GM19463 (cell line): ENCODE measurements at regions not wholly inside any gene's neighbourhood (a gene's known extent, or its start where the extent isn't known, plus 50 kb on each side); places are given as distances from the start of the nearest gene placed in this dataset.
"Not testable (repeated sequence)": the region's sequence is repeated elsewhere in the genome, so short reads cannot be mapped to it uniquely, and the experiment has no call there.

Experiments used
- ATAC-seq: cut with Tn5 transposase; IDR thresholded peaks from one replicate; pipeline ENCODE4 v1.9.1; 2021; ENCODE audit warnings: mild to moderate bottlenecking, moderate library complexity; ENCODE audit not compliant: unreplicated experiment

- no peak for ATAC-seq
Observed at GRCh38 chr7:156021471-156021870, 209.2 kb upstream of the SHH start.

- ATAC-seq: no peak
Observed at GRCh38 chr7:156020566-156020965, 208.3 kb upstream of the SHH start.

GRCh38 chr7:156019776-156020565 is 207.7 kb upstream of the SHH start:
- ATAC-seq: no peak

DNA sequence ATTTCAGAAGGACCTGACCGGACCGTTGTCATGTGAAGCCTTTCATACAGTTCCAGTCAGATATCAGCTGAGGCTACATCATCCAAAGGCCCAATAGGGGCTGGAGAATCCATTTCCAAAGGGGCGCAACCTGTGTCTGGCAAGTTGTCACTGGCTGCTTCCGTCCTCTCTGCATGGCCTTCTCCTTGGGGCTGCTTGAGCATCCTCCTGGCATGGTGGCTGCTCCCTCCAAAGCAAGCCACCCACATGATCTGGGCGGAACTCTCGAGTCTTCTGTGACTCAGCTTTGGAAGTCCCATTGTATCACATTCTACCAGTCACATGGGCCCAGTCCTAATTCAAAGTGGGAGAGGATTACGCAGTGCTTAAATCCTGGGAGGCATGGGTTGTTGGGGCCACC is 207.0 kb upstream of the SHH start:
- ATAC-seq: no peak

- no peak for ATAC-seq
Observed at GRCh38 chr7:156017916-156018700, 205.8 kb upstream of the SHH start.

DNA sequence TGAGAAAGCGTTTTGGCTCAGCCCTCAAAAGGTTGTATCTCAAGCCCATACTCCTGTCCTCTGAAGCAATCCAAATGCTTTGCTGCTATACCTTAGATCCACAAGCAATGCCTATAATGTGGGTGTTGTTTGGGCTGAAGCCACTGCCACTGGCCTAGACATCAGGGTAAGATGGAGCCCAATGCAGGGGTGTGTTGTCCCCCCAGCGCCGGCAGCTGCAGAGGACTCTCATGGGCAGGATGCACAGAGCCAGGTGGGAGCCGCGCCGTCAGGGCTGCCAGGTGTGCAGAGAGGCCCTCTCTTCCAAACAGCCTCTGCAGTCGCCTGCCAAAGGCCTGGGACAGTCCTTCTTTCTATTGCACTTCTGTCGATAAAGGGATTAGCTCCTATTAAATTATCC is 205.2 kb upstream of the SHH start:
- no peak for ATAC-seq

DNA sequence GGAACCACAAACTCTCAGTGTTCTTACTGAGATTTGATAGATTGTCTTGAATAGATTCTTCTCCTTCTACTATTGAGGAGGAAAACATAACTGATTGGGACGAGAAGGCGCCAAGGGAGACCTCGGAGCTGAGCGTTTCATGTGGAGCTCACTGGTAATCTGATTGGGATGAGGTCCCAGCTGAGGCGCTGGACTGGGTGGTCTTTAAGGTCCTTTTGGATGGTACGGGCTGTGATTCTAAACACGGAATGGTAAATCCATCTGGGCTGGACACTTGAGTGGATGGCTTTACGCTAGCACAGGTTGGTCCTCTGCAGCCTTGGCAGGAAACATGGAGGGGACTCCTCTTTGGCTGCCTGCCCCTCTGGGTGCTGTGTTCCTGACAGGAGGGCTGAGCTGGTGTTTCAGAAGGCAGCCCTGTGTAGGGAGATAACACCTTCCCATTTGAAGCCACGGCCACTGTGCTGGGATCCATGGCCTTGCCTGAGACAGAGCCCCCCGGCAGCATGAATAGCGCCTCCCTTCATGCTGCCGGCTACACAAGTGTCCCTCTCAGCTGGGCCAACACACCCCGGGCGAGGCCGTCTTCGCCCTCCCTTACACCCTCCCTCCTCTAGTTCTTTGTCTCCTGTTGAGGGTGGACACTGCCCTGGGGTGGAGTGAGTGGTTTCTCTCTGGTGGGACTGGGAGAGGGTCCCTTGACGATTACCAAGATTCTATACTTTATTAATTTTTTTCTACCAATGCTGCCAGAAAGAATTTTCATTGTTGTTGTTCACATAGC is 203.2 kb upstream of the SHH start:
- no peak for ATAC-seq

DNA sequence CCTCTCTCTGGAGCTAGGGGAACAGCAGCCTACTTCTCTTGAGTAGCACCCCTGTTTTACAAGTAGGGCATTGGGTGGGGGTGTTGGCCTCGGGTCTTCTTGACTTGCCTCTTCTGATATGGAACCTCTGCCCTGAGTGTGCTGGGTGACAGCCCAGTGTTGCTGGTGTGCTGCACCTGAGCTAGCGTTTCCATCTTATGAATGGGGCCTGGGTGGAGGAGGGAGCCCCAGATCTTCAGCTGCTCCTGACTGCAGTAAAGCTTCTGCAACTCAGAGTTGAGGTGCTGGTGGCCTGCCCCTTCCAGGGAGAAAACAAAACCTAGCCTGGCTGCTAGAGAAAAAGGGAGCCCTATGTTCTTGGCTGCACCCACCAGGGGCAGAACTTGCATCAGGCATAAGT is 202.5 kb upstream of the SHH start:
- no peak for ATAC-seq

GRCh38 chr7:156014201-156014600 is 201.9 kb upstream of the SHH start:
- no peak for ATAC-seq

- no peak for ATAC-seq
Observed at GRCh38 chr7:156012412-156012811, 200.1 kb upstream of the SHH start.

DNA sequence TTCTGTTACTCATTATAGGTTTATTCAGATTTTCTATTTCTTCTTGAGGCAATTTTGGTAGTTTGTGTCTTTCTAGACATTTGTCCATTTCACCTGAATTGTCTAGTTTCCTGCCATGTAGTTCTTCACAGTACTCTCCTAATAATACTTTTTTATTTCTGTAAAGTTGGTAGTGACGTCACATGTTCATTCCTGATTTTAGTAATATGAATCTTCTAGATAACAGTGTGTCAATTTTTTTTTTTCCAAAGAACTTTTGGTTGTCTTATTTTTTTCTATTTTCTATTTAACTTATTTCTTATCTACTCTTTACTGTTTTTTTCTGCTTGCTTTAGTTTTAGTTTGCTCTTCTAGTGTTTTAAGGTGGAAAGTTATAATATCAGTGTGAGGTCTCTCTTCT is 197.3 kb upstream of the SHH start:
- ATAC-seq: no peak

- ATAC-seq: not testable (repeated sequence)
Observed at GRCh38 chr7:156006876-156007275, 194.6 kb upstream of the SHH start.

GRCh38 chr7:156006024-156006423 is 193.8 kb upstream of the SHH start:
- ATAC-seq: no peak

DNA sequence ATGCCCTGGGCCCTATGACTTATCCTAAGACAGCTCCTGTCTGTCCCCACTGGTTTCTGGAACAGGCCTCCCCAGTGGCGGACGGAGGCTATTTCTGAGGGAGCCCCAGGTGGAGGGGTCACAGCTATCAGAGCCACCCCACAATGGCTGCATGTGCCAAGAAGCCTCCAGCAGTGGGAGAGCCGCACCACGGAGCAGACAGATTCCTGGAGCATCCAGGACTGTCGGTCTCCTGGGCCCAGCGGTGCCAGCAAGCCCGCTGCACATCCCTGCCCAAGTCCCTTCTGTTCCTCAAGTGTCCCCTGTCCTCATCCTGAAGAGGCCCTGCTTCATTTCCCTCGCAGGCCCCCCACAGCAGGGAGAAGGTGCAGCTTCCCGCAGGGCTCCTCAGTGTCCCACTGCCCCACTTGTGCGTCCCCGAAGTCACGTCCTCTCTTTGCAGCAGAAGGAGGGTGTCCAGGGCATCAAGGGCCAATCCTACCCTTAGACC is 193.0 kb upstream of the SHH start:
- ATAC-seq: no peak

DNA sequence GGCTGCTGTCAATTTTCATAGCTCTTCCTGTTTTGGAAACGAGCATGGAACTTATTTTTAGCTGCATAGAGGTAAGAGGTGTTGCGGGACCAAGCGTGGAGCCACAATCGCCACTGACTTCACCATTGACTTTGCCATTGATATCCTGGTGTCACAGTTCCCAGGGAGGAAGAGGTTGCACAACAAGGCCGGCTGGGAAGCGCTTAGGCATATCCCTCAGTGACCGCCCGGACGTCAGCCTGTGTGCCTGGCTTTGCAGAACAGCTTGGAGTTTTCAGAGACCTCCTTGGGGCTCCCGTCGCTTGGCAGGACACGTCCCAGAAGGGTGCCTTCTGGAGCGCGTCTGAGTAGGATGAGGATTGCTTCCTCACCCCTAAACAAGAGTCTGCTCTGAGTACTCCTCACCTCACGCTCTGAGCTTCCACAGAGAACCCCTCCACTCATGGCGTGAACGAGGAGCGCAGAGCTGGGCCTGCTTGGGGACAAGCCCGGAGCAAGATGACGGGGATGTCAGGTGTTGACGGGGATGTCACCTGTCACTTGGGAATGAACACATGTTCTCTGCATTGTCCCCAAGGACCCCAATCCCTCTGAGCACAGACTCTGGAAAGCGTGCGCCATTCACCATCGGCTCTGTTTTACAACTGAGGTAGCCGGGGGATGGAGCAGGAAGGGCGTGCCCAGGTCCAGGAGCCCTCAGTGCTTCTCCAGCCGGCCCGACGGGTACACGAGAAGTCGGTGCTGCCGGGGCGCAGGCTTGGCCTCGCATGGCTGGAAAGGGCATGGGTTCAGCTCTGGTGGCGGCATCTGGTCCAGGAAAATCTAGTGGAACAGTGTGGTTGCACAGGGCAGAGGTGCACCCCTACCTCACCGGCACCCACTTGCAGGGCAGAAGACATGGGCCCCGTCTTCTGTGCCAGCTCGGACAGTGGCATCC is 192.3 kb upstream of the SHH start:
- ATAC-seq: no peak

- no peak for ATAC-seq
Observed at GRCh38 chr7:156003220-156004162, 191.2 kb upstream of the SHH start.

GRCh38 chr7:156002362-156003066 is 190.3 kb upstream of the SHH start:
- ATAC-seq: no peak

DNA sequence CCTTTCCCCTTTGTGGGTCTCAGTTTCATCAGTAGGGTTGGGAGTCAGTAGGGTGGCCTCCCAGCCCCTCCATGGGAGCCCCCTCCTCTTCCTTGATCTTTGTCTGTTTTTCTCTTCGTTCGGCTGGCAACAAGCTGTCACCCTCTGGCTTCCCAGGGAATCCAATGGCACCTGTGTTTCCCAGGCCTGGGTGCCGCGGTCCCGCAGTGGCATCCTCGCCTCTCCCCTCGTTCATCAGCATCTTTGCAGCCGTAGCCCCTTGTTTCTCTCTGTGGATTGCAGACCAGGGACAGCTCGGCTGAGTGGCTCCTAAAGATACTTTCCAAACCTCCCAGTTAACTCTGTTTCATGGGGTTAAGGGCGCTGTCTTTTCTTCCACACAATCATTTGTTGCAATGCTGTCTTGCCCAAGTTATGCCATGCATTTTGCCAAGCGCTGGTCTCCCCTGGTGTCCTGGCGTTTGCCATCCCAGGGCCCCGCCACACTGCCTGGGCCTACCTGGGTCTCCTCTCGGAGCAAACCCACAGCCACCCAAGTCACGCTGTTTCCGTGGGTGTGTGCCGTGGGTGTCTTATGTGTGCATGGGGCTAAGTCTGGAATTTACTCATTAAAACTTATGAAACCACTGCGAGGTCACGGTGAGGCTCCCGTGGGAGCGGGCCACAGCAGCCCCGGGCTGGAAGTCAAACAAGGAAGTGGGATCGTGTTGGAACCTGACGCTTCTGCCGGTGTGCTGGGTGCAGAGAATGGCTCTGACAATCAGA is 189.4 kb upstream of the SHH start:
- ATAC-seq: no peak
